ENCODE measurements at regions not wholly inside any gene's neighbourhood (a gene's known extent, or its start where the extent isn't known, plus 50 kb on each side); places are given as distances from the start of the nearest gene placed in this dataset.

- TF ChIP-seq ARNTL (CRISPR knock-in tag; IDR thresholded peaks at IDR 0.05; ENCODE audit: borderline replicate concordance, low read depth) (no peak), CSRNP3 (CRISPR knock-in tag; IDR thresholded peaks at IDR 0.05) (no peak), TCF4 (CRISPR knock-in tag; IDR thresholded peaks at IDR 0.05; ENCODE audit: borderline replicate concordance) (no peak), PPARA (CRISPR knock-in tag; IDR thresholded peaks at IDR 0.05; ENCODE audit: borderline replicate concordance) (no peak), ZFP3 (CRISPR knock-in tag; IDR thresholded peaks at IDR 0.05) (no peak)
- TF ChIP-seq, protein P1, sequence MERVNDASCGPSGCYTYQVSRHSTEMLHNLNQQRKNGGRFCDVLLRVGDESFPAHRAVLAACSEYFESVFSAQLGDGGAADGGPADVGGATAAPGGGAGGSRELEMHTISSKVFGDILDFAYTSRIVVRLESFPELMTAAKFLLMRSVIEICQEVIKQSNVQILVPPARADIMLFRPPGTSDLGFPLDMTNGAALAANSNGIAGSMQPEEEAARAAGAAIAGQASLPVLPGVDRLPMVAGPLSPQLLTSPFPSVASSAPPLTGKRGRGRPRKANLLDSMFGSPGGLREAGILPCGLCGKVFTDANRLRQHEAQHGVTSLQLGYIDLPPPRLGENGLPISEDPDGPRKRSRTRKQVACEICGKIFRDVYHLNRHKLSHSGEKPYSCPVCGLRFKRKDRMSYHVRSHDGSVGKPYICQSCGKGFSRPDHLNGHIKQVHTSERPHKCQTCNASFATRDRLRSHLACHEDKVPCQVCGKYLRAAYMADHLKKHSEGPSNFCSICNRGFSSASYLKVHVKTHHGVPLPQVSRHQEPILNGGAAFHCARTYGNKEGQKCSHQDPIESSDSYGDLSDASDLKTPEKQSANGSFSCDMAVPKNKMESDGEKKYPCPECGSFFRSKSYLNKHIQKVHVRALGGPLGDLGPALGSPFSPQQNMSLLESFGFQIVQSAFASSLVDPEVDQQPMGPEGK (CRISPR knock-in tag; IDR thresholded peaks at IDR 0.05; ENCODE audit: borderline replicate concordance), result no peak
Observed at GRCh38 chr12:115588131-115588530, 689.4 kb downstream of the MED13L start.
